A673 (cell line): ENCODE measurements at regions not wholly inside any gene's neighbourhood (a gene's known extent, or its start where the extent isn't known, plus 50 kb on each side); places are given as distances from the start of the nearest gene placed in this dataset.

Experiments
- BruUV-seq: library from RNA; stranded (reverse); fragments of 400-500 nt; replicated peaks from 2 replicates; lab custom pipeline; 2021; lab: Mats Ljungman, UMichigan
- CTCF ChIA-PET: fragments of 300-600 bp; sonication (Branson Sonifier 250); formaldehyde crosslinking; loops from one replicate; lab custom pipeline; 2022; ENCODE audit warnings: antibody characterized with exemption; lab: Charles Lee
- POLR2A ChIA-PET: fragments of 300-600 bp; sonication (Branson Sonifier 250); formaldehyde crosslinking; loops from one replicate; lab custom pipeline; 2022; ENCODE audit warnings: antibody characterized with exemption; ENCODE audit not compliant: low non-redundant PET; lab: Charles Lee
- DNase-seq: peaks from one replicate; pipeline ENCODE4 v3.0.0-alpha.2; 2015; ENCODE audit warnings: low spot score
- H3K27ac ChIP-seq: fragments of 200-600 bp; sonication (generic); 2 replicates; pipeline ENCODE4 v1.5.1; 2016; ENCODE audit warnings: mixed run types, low read depth, mild to moderate bottlenecking, mixed read lengths, antibody characterized with exemption, low read length; ENCODE audit not compliant: poor library complexity, severe bottlenecking
- H3K27me3 ChIP-seq: fragments of 200-600 bp; sonication (generic); replicated peaks from 2 replicates; pipeline ENCODE4 v1.6.1; 2017; ENCODE audit warnings: mixed run types, low read depth, mild to moderate bottlenecking, mixed read lengths, antibody characterized with exemption, low read length; ENCODE audit not compliant: insufficient read depth, poor library complexity
- H3K36me3 ChIP-seq: fragments of 200-600 bp; sonication (generic); 2 replicates; pipeline ENCODE4 v1.6.1; 2016; ENCODE audit warnings: mixed run types, mild to moderate bottlenecking, mixed read lengths, antibody characterized with exemption, low read length; ENCODE audit not compliant: insufficient read depth, poor library complexity, severe bottlenecking
- H3K4me1 ChIP-seq: fragments of 200-600 bp; sonication (generic); 2 replicates; pipeline ENCODE4 v1.6.1; 2017; ENCODE audit warnings: mixed run types, mild to moderate bottlenecking, mixed read lengths, antibody characterized with exemption, low read length; ENCODE audit not compliant: insufficient read depth, poor library complexity, severe bottlenecking
- H3K4me3 ChIP-seq: fragments of 200-600 bp; sonication (generic); 2 replicates; pipeline ENCODE4 v1.5.1; 2016; ENCODE audit warnings: low read depth, mixed run types, mild to moderate bottlenecking, mixed read lengths, low read length; ENCODE audit not compliant: poor library complexity, severe bottlenecking
- H3K9me3 ChIP-seq: fragments of 200-600 bp; sonication (generic); 2 replicates; pipeline ENCODE4 v1.6.1; 2016; ENCODE audit warnings: mixed run types, low read depth, mild to moderate bottlenecking, mixed read lengths, antibody characterized with exemption, low read length; ENCODE audit not compliant: poor library complexity, severe bottlenecking
- CTCF ChIP-seq: fragments of 300-800, 200-600 bp; sonication (generic); conservative IDR thresholded peaks from 2 replicates; pipeline ENCODE4 v1.5.1; 2017; ENCODE audit warnings: low read depth, mild to moderate bottlenecking, antibody characterized with exemption, low read length, moderate library complexity, mixed read lengths
- EZH2 ChIP-seq: fragments of 200-600 bp; sonication (generic); IDR thresholded peaks from 2 replicates; pipeline ENCODE4 v1.6.1; 2017; ENCODE audit warnings: borderline replicate concordance, low read depth, mild to moderate bottlenecking, mixed read lengths, antibody characterized with exemption, low read length; ENCODE audit not compliant: poor library complexity, severe bottlenecking
- intact Hi-C: fragments of 100-400 bp; cut with micrococcal nuclease; formaldehyde crosslinking; loops from one replicate; pipeline ENCODE4 v1.10.0; 2022; ENCODE audit not compliant: unreplicated experiment

DNA sequence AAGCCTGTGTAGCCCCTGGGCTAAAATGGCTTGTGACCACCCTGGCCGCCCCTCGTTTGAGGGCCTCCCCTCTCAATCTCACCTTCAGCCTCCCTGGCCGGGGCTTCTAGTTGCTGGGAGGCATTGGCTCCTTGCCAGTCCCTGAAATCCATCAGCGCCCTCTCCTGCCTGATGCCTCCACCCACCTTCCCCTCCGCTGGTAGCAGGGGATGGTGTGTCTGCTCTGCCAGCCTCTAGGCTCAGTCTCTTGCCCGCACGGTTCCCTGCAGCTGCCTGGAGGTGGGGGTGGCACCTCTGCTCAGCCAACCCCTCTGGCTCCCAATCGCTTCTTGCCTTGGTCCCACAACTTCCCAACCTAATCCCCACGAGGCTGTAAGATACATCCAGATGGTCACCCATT is 167.9 kb downstream of the PHETA1 start:
- no peak overlapping the region for H3K27ac ChIP-seq
- intact Hi-C loops, result no loop called here
- ChIA-PET POLR2A (no interaction called here), CTCF (no interaction called here)
- no peaks in the 10 kb centered on the region for H3K36me3 ChIP-seq
- no peaks in the 10 kb centered on the region for H3K9me3 ChIP-seq
- no TSS peak for BruUV-seq
- DNase-seq, result peak; percentile 38
- TF ChIP-seq EZH2, result no peak
- TF ChIP-seq CTCF, result no peak
- H3K27me3 ChIP-seq, result no peaks in the 10 kb centered on the region
- H3K4me3 ChIP-seq, result no peak overlapping the region
- H3K4me1 ChIP-seq, result no peaks in the 10 kb centered on the region

- ChIA-PET POLR2A (no interaction called here), CTCF (no interaction called here)
- intact Hi-C loops, result no loop called here
- BruUV-seq, result no TSS peak
- TF ChIP-seq EZH2, result no peak
- no peak for DNase-seq
- no peak overlapping the region for H3K27ac ChIP-seq
- H3K4me1 ChIP-seq, result no peaks in the 10 kb centered on the region
- no peaks in the 10 kb centered on the region for H3K9me3 ChIP-seq
- no peaks in the 10 kb centered on the region for H3K27me3 ChIP-seq
- no peak overlapping the region for H3K4me3 ChIP-seq
- H3K36me3 ChIP-seq, result no peaks in the 10 kb centered on the region
These were observed 171.4 kb downstream of the PHETA1 start for GRCh38 chr12:111197376-111197944.

- no peaks in the 10 kb centered on the region for H3K36me3 ChIP-seq
- H3K4me1 ChIP-seq, result no peaks in the 10 kb centered on the region
- H3K27ac ChIP-seq, result no peak overlapping the region
- ChIA-PET POLR2A (no interaction called here), CTCF (no interaction called here)
- no peak for DNase-seq
- intact Hi-C loops, result no loop called here
- BruUV-seq, result no TSS peak
- H3K27me3 ChIP-seq, result no peaks in the 10 kb centered on the region
- no peak for TF ChIP-seq CTCF
- TF ChIP-seq EZH2, result no peak
- H3K9me3 ChIP-seq, result no peaks in the 10 kb centered on the region
- H3K4me3 ChIP-seq, result no peak overlapping the region
These were observed 172.4 kb downstream of the PHETA1 start for GRCh38 chr12:111196532-111196931.

DNA sequence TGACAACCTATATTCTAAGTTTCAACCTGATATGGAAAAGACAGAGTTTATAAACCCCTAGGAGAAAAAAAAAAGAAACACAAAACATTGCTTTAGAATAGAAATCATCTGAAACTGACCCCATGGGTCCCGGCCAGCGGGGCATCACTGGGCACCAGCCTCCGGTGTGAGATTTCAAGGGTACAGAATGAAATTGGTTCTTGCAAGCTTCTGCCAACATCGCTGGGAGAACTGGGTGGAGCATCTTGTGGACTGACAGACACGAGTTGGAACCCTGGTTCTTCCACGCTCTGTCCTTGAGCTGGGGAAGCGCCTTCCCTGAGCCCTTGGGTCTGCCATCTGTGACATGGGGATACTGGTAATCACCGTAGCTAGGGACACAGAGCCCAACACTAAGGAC is 173.6 kb downstream of the PHETA1 start:
- Histone ChIP-seq H3K27ac (no peak overlapping the region), H3K27me3 (no peaks in the 10 kb centered on the region), H3K36me3 (no peaks in the 10 kb centered on the region), H3K9me3 (no peaks in the 10 kb centered on the region), H3K4me3 (no peak overlapping the region), H3K4me1 (no peaks in the 10 kb centered on the region)
- no peak for DNase-seq
- ChIA-PET CTCF (no interaction called here), POLR2A (no interaction called here)
- intact Hi-C loops, result no loop called here
- no peak for TF ChIP-seq CTCF
- TF ChIP-seq EZH2, result no peak
- no TSS peak for BruUV-seq
